Right lobe of liver (tissue), 6 donors: ENCODE measurements at regions not wholly inside any gene's neighbourhood (a gene's known extent, or its start where the extent isn't known, plus 50 kb on each side); places are given as distances from the start of the nearest gene placed in this dataset.

Experiments used
- ATAC-seq, 4 donors: fragments of 200-7000 bp; cut with Tn5 transposase; one replicate each; pipeline ENCODE4 v1.9.1; 2020; ENCODE audit warnings: mild to moderate bottlenecking in 4 of 4, moderate library complexity in 4 of 4
- DNase-seq, 3 donors: peaks; one replicate each; pipeline ENCODE4 v3.0.0-alpha.2; 2020
- H3K27ac ChIP-seq, 3 donors: fragments of 200-600 bp; one replicate each; pipeline ENCODE4 v1.8.0; 2022
- H3K27me3 ChIP-seq, 2 donors: fragments of 200-600 bp; one replicate each; pipeline ENCODE4 v1.8.0; 2022
- H3K36me3 ChIP-seq, 4 donors: fragments of 200-600 bp; sonication (generic) in 1 of 4; one replicate each; pipeline versions ENCODE4 v1.5.1 to v1.8.0; 2017 to 2022; ENCODE audit warnings: control low read depth in 1 of 4
- H3K4me1 ChIP-seq, 4 donors: fragments of 200-600 bp; sonication (generic) in 1 of 4; one replicate each; pipeline versions ENCODE4 v1.5.1 to v1.8.0; 2017 to 2022; ENCODE audit warnings: control low read depth in 1 of 4
- H3K4me3 ChIP-seq, 3 donors: fragments of 200-600 bp; one replicate each; pipeline ENCODE4 v1.8.0; 2022
- H3K9me3 ChIP-seq, 4 donors: fragments of 200-600 bp; sonication (generic) in 1 of 4; one replicate each; pipeline versions ENCODE4 v1.5.1 to v1.8.0; 2017 to 2022; ENCODE audit warnings: control low read depth in 1 of 4
- CTCF ChIP-seq, 4 donors: fragments of 200-600 bp in 3 of 4; fragments of 450-650 bp in 1 of 4; IDR thresholded peaks; one replicate each; pipeline versions ENCODE4 v1.5.1 to v1.8.0; 2016 to 2022; ENCODE audit warnings: antibody characterized with exemption in 4 of 4, mild to moderate bottlenecking in 2 of 4
- POLR2A ChIP-seq: fragments of 450-650 bp; IDR thresholded peaks from one replicate; pipeline ENCODE4 v1.6.1; 2017; ENCODE audit warnings: antibody characterized with exemption, mild to moderate bottlenecking
- WGBS: methylation state at CpG from one replicate; pipeline ENCODE4 v1.1.6; 2018; ENCODE audit warnings: low coverage, low lambda C conversion rate; ENCODE audit not compliant: insufficient coverage; ENCODE audit errors: missing lambda C conversion rate; 5-methylcytosine and 5-hydroxymethylcytosine counted together
- intact Hi-C, 2 donors: fragments of 100-400 bp; cut with DNase I; formaldehyde crosslinking; loops; one replicate each; pipeline versions ENCODE4 v1.11.2 to v1.14.1; 2022
- donor health status: DM: no; HTN: yes; CAD: no.
- donor health status: DM: no; HTN: no; CAD: no.
- donor health status: DM: no; HTN: no; CAD: no.
- donor health status: DM: no; HTN: yes; CAD: no.
- donor health status: DM: no; HTN: yes; CAD: no.

DNA sequence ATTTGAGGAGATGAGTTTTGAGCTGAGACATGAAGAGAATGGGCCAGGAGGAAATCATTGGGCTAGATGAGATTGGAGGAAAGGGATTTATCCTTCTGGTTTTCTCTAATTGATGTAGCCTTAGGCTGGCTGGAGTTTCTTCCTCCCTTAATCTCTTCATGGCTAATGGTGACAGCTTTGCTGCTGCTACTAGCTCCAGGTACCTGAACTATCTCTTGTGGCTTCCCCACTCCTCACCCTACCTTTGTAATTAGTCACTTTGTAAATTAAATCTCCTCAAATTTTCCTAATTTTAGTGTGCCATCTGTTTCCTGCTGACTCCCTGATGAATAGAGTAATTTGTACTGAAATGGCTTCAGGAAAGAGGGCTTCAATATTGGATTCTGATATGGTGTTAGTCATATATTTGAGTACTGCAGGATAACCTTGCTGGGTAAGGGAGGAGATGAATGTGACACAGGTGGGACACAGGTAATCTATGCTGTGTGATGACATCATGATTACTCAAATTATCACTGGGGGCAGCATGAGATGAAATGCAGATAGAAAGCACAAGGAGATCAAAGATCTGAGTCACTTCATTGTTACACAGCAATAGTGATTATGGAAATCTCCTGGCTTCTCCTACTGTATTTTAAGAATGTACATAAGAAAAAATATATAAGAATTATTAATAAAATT, 1134.1 kb upstream of the DDX18 start:
- no peaks in the 10 kb centered on the region for H3K9me3 ChIP-seq
- no peaks in the 10 kb centered on the region for H3K4me1 ChIP-seq
- H3K27ac ChIP-seq: no peak overlapping the region
- DNase-seq: no peak
- H3K27me3 ChIP-seq: no peaks in the 10 kb centered on the region
- no peak overlapping the region for H3K4me3 ChIP-seq
- no peak for ATAC-seq
- intact Hi-C loops: no loop called here
- no peak for TF ChIP-seq CTCF (IDR thresholded peaks at IDR 0.05)
- no peak for TF ChIP-seq POLR2A
- no peaks in the 10 kb centered on the region for H3K36me3 ChIP-seq

DNA sequence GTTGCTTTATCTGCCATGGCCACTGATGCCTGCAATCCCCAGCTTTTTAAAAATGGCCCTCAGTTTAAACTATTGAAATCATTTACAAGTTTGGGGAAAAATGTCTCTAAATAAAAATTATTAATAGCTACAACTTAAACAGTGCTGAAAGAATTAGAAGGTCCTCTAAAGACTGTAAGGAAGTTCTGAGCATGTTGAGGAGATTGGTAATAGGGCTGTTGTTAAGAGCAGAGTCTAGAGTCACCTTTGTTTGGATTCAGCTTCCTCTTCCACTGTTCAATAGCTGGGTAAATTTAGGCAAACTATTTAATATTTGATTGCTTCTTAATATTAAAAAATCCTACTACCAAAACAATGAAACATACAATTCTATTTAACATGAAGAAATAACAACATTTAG, 1127.1 kb upstream of the DDX18 start:
- Histone ChIP-seq H3K27ac (no peak overlapping the region), H3K36me3 (no peaks in the 10 kb centered on the region), H3K4me1 (no peaks in the 10 kb centered on the region), H3K27me3 (no peaks in the 10 kb centered on the region), H3K9me3 (no peaks in the 10 kb centered on the region), H3K4me3 (no peak overlapping the region)
- ATAC-seq: no peak
- intact Hi-C loops: no loop called here
- no peak for TF ChIP-seq CTCF (IDR thresholded peaks at IDR 0.05)
- TF ChIP-seq POLR2A: no peak
- DNase-seq: no peak

- DNase-seq (no peak), ATAC-seq (no peak)
- H3K4me1 ChIP-seq: no peaks in the 10 kb centered on the region
- H3K4me3 ChIP-seq: no peak overlapping the region
- no peaks in the 10 kb centered on the region for H3K9me3 ChIP-seq
- TF ChIP-seq POLR2A (no peak), CTCF (IDR thresholded peaks at IDR 0.05) (no peak)
- H3K36me3 ChIP-seq: no peaks in the 10 kb centered on the region
- no peak overlapping the region for H3K27ac ChIP-seq
- 30% methylated on average over 2 of the region's 2 CpGs for WGBS
- intact Hi-C loops: no loop called here
- no peaks in the 10 kb centered on the region for H3K27me3 ChIP-seq
These were observed 1121.5 kb upstream of the DDX18 start for GRCh38 chr2:116692988-116693387.

DNA sequence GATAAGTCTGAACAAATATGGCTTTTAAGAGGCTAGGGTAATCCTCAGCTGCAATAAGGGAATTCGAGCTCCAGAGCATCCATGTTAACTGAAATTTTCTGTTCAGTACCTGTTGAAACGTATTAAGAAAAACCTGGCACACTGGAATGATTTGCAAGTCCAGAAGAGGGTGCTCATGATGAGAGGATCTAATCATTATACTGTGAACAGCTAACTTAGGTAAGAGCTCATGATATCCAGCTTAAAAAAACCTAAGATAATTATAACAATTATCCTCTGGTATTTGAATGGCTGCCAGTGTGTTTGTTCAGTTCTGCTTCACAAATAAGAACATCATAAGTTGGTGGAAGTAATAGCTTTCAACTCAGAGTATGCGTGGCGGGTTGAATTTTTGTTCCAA, 1118.3 kb upstream of the DDX18 start:
- TF ChIP-seq POLR2A: no peak
- TF ChIP-seq CTCF (IDR thresholded peaks at IDR 0.05): no peak
- Histone ChIP-seq H3K27ac (no peak overlapping the region), H3K36me3 (no peaks in the 10 kb centered on the region), H3K4me1 (no peaks in the 10 kb centered on the region), H3K9me3 (no peaks in the 10 kb centered on the region), H3K4me3 (no peak overlapping the region), H3K27me3 (no peaks in the 10 kb centered on the region)
- DNase-seq (no peak), ATAC-seq (no peak)
- intact Hi-C loops: no loop called here
- WGBS: 33% methylated on average over 3 of the region's 4 CpGs

DNA sequence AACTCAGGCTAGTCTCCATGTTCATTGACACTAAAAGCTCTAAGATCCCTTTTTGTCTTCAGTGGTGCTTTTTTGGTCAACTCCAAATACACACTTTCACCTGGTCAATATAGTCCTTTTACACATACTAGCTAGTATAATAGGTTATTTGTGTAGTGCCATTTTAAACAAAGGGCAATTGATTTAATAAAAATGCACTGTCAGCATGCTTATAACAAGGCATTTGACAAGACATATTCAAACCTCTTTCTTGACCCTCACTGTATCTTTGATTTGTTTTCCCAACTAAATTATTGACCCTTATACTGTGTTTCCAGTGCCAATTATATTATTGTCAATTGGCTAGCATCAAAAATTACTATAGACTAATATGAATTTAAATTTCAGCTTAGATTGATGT, 1117.6 kb upstream of the DDX18 start:
- no peaks in the 10 kb centered on the region for H3K9me3 ChIP-seq
- DNase-seq (no peak), ATAC-seq (no peak)
- H3K4me3 ChIP-seq: no peak overlapping the region
- H3K27me3 ChIP-seq: no peaks in the 10 kb centered on the region
- H3K4me1 ChIP-seq: no peaks in the 10 kb centered on the region
- H3K36me3 ChIP-seq: no peaks in the 10 kb centered on the region
- no peak overlapping the region for H3K27ac ChIP-seq
- TF ChIP-seq POLR2A (no peak), CTCF (IDR thresholded peaks at IDR 0.05) (no peak)
- intact Hi-C loops: no loop called here
